Prostate gland (tissue), 2 donors: ENCODE measurements at regions not wholly inside any gene's neighbourhood (a gene's known extent, or its start where the extent isn't known, plus 50 kb on each side); places are given as distances from the start of the nearest gene placed in this dataset.

Source experiments
- DNase-seq: peaks from one replicate; pipeline ENCODE4 v3.0.0-alpha.2; 2019; ENCODE audit warnings: low spot score
- H3K27ac ChIP-seq, 2 donors: fragments of 200-600 bp; sonication (generic); 2 replicates each; pipeline ENCODE4 v1.5.1; 2017 to 2019
- H3K27me3 ChIP-seq: fragments of 200-600 bp; sonication (generic); replicated peaks from 2 replicates; pipeline ENCODE4 v1.5.1; 2019; ENCODE audit not compliant: insufficient read depth
- H3K36me3 ChIP-seq, 2 donors: fragments of 200-600 bp; sonication (generic); 1 replicate in 1 of 2; 2 replicates in 1 of 2; pipeline versions ENCODE4 v1.5.1 to v1.8.1; 2017 to 2019
- H3K4me1 ChIP-seq: fragments of 200-600 bp; sonication (generic); replicated peaks from 2 replicates; pipeline ENCODE4 v1.5.1; 2019
- H3K4me3 ChIP-seq, 2 donors: fragments of 200-600 bp; sonication (generic); 2 replicates each; pipeline ENCODE4 v1.5.1; 2017 to 2019
- H3K9me3 ChIP-seq: fragments of 200-600 bp; sonication (generic); 2 replicates; pipeline ENCODE4 v1.5.1; 2017
- CTCF ChIP-seq, 4 experiments: fragments of 200-600 bp in 2 of 4; fragments of 450-650 bp in 2 of 4; sonication (generic) in 2 of 4; IDR thresholded peaks; 1 replicate in 3 of 4; 2 replicates in 1 of 4; pipeline ENCODE4 v1.5.1; 2016 to 2019; ENCODE audit warnings: antibody characterized with exemption in 4 of 4, mild to moderate bottlenecking in 2 of 4, moderate library complexity in 2 of 4
- POLR2A ChIP-seq: fragments of 450-650 bp; IDR thresholded peaks from one replicate; pipeline ENCODE4 v1.6.1; 2016; ENCODE audit warnings: antibody characterized with exemption, mild to moderate bottlenecking
- POLR2AphosphoS5 ChIP-seq: sonication (generic); formaldehyde crosslinking; IDR thresholded peaks from one replicate; pipeline ENCODE4 v1.6.1; 2017; ENCODE audit warnings: antibody characterized with exemption
- WGBS: methylation state at CpG from one replicate; pipeline ENCODE4 v1.1.5; 2018; 5-methylcytosine and 5-hydroxymethylcytosine counted together
- intact Hi-C: fragments of 100-400 bp; cut with DNase I; formaldehyde crosslinking; loops from one replicate; pipeline ENCODE4 v1.14.2; 2022

- no peaks in the 10 kb centered on the region for H3K4me1 ChIP-seq
- no peak overlapping the region for H3K4me3 ChIP-seq
- intact Hi-C loops = no loop called here
- 49% methylated on average over 7 of the region's 7 CpGs for WGBS
- no peaks in the 10 kb centered on the region for H3K36me3 ChIP-seq
- DNase-seq = no peak
- no peaks in the 10 kb centered on the region for H3K9me3 ChIP-seq
- no peak for TF ChIP-seq POLR2A
- no peak for TF ChIP-seq CTCF (IDR thresholded peaks at IDR 0.05)
- no peak for TF ChIP-seq POLR2AphosphoS5
- no peaks in the 10 kb centered on the region for H3K27me3 ChIP-seq
- H3K27ac ChIP-seq = no peak overlapping the region
Measured at GRCh38 chr13:47168618-47169017, 271.8 kb upstream of the HTR2A start.

GRCh38 chr13:47168066-47168465 is 271.2 kb upstream of the HTR2A start:
- no peak overlapping the region for H3K27ac ChIP-seq
- H3K9me3 ChIP-seq = no peaks in the 10 kb centered on the region
- TF ChIP-seq POLR2AphosphoS5 (no peak), CTCF (IDR thresholded peaks at IDR 0.05) (no peak), POLR2A (no peak)
- DNase-seq = no peak
- intact Hi-C loops = no loop called here
- no peaks in the 10 kb centered on the region for H3K36me3 ChIP-seq
- WGBS = 34% methylated on average over 6 of the region's 6 CpGs
- H3K27me3 ChIP-seq = no peaks in the 10 kb centered on the region
- no peak overlapping the region for H3K4me3 ChIP-seq
- no peaks in the 10 kb centered on the region for H3K4me1 ChIP-seq

- H3K27me3 ChIP-seq = no peaks in the 10 kb centered on the region
- H3K27ac ChIP-seq = no peak overlapping the region
- no peaks in the 10 kb centered on the region for H3K4me1 ChIP-seq
- WGBS = 46% methylated on average over 4 of the region's 4 CpGs
- TF ChIP-seq POLR2A (no peak), CTCF (IDR thresholded peaks at IDR 0.05) (no peak), POLR2AphosphoS5 (no peak)
- H3K36me3 ChIP-seq = no peaks in the 10 kb centered on the region
- no peak overlapping the region for H3K4me3 ChIP-seq
- no peaks in the 10 kb centered on the region for H3K9me3 ChIP-seq
- intact Hi-C loops = no loop called here
- no peak for DNase-seq
Measured at GRCh38 chr13:47166336-47166735, 269.5 kb upstream of the HTR2A start.

GRCh38 chr13:47159853-47160550 is 263.1 kb upstream of the HTR2A start:
- Histone ChIP-seq H3K27me3 (no peaks in the 10 kb centered on the region), H3K36me3 (no peaks in the 10 kb centered on the region), H3K4me1 (no peaks in the 10 kb centered on the region), H3K9me3 (no peaks in the 10 kb centered on the region), H3K27ac (no peak overlapping the region), H3K4me3 (no peak overlapping the region)
- TF ChIP-seq POLR2AphosphoS5 (no peak), POLR2A (no peak), CTCF (IDR thresholded peaks at IDR 0.05) (no peak)
- intact Hi-C loops = no loop called here
- DNase-seq = no peak
- 84% methylated on average over 10 of the region's 11 CpGs for WGBS

DNA sequence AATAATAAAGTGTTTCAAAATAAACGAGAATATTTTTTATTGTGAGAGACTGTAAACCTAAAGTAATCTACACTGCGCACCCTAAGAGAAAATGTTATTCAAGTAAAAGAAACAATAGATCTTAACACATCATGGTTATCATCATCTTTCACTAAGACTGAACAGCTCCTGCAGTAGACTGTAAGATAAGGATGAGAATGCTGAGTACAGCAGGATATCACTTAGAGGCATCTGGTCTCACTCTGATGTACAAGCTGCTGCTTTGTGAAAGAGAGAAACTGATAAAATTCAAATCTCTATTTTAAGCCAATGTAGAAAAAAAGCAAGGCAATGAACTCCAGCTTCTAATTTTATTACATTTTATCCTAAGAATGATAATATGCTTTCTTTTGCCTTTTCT is 261.7 kb upstream of the HTR2A start:
- TF ChIP-seq CTCF (IDR thresholded peaks at IDR 0.05) (no peak), POLR2A (no peak), POLR2AphosphoS5 (no peak)
- Histone ChIP-seq H3K36me3 (no peaks in the 10 kb centered on the region), H3K4me1 (no peaks in the 10 kb centered on the region), H3K9me3 (no peaks in the 10 kb centered on the region), H3K27me3 (no peaks in the 10 kb centered on the region), H3K4me3 (no peak overlapping the region), H3K27ac (no peak overlapping the region)
- intact Hi-C loops = no loop called here
- DNase-seq = no peak
- 53% methylated on average over 2 of the region's 2 CpGs for WGBS
